ENCODE measurements at regions not wholly inside any gene's neighbourhood (a gene's known extent, or its start where the extent isn't known, plus 50 kb on each side); places are given as distances from the start of the nearest gene placed in this dataset.

GRCh38 chr13:90950160-90950559, 397.3 kb upstream of the MIR17HG start:
- no peak for DNase-seq

- no peak for DNase-seq
Measured at GRCh38 chr13:90951663-90952062, 395.8 kb upstream of the MIR17HG start.

- no peak for DNase-seq
Measured at GRCh38 chr13:90952326-90952725, 395.2 kb upstream of the MIR17HG start.

GRCh38 chr13:90954605-90955195, 392.8 kb upstream of the MIR17HG start:
- DNase-seq = no peak

- no peak for DNase-seq
Measured at GRCh38 chr13:90956031-90956430, 391.5 kb upstream of the MIR17HG start.

- DNase-seq = no peak
Measured at GRCh38 chr13:90958866-90959265, 388.6 kb upstream of the MIR17HG start.

- DNase-seq = no peak
Measured at GRCh38 chr13:90968166-90968904, 379.2 kb upstream of the MIR17HG start.

- no peak for DNase-seq
Measured at GRCh38 chr13:90974249-90974975, 373.1 kb upstream of the MIR17HG start.

- DNase-seq = no peak
Measured at GRCh38 chr13:90979059-90979458, 368.4 kb upstream of the MIR17HG start.

GRCh38 chr13:90984756-90985155, 362.7 kb upstream of the MIR17HG start:
- no peak for DNase-seq

- DNase-seq = no peak
Measured at GRCh38 chr13:90995001-90995400, 352.5 kb upstream of the MIR17HG start.

GRCh38 chr13:90995614-90996013, 351.9 kb upstream of the MIR17HG start:
- no peak for DNase-seq

- DNase-seq = no peak
Measured at GRCh38 chr13:90997951-90998350, 349.5 kb upstream of the MIR17HG start.

- DNase-seq = no peak
Measured at GRCh38 chr13:90999401-90999800, 348.1 kb upstream of the MIR17HG start.

GRCh38 chr13:91001371-91001770, 346.1 kb upstream of the MIR17HG start:
- DNase-seq = no peak

GRCh38 chr13:91014696-91015095, 332.8 kb upstream of the MIR17HG start:
- DNase-seq = no peak

GRCh38 chr13:91017031-91017668, 330.3 kb upstream of the MIR17HG start:
- peak; percentile 22 for DNase-seq

- DNase-seq = no peak
Measured at GRCh38 chr13:91017669-91018053, 329.8 kb upstream of the MIR17HG start.

GRCh38 chr13:91020461-91021034, 326.9 kb upstream of the MIR17HG start:
- no peak for DNase-seq

- no peak for DNase-seq
Measured at GRCh38 chr13:91024157-91024792, 323.2 kb upstream of the MIR17HG start.

GRCh38 chr13:91025442-91025841, 322.0 kb upstream of the MIR17HG start:
- no peak for DNase-seq

GRCh38 chr13:91031508-91031907, 316.0 kb upstream of the MIR17HG start:
- no peak for DNase-seq

- DNase-seq = no peak
Measured at GRCh38 chr13:91032104-91032503, 315.4 kb upstream of the MIR17HG start.
